ENCODE measurements at regions not wholly inside any gene's neighbourhood (a gene's known extent, or its start where the extent isn't known, plus 50 kb on each side); places are given as distances from the start of the nearest gene placed in this dataset.
"Not testable (repeated sequence)": the region's sequence is repeated elsewhere in the genome, so short reads cannot be mapped to it uniquely, and the experiment has no call there.

- no peaks in the 10 kb centered on the region for H3K36me3 ChIP-seq
- peaks cover 5% of the 10 kb centered on the region for H3K4me1 ChIP-seq (ENCODE audit: insufficient read depth)
- H3K27me3 ChIP-seq, result no peaks in the 10 kb centered on the region
- no peak overlapping the region for H3K4me3 ChIP-seq
- DNase-seq, result no peak
- TF ChIP-seq CTCF (IDR thresholded peaks at IDR 0.05) (no peak), POLR2A (IDR thresholded peaks at IDR 0.05) (no peak), EP300 (IDR thresholded peaks at IDR 0.05) (no peak)
- no peak overlapping the region for H3K27ac ChIP-seq
- intact Hi-C loops (cut with DNase I), result no loop called here
- 78 to 84% (median 82%) methylated on average over 3 of the region's 3 CpGs for WGBS, 3 donors
- H3K9me3 ChIP-seq, result no peaks in the 10 kb centered on the region
These were observed 156.3 kb upstream of the FNDC3A start for GRCh38 chr13:48819376-48819775.

- WGBS, 3 donors, result 76 to 84% (median 82%) methylated on average over 4 of the region's 4 CpGs
- peaks cover 5% of the 10 kb centered on the region for H3K4me1 ChIP-seq (ENCODE audit: insufficient read depth)
- H3K36me3 ChIP-seq, result no peaks in the 10 kb centered on the region
- H3K9me3 ChIP-seq, result no peaks in the 10 kb centered on the region
- intact Hi-C loops (cut with DNase I), result no loop called here
- H3K27ac ChIP-seq, result no peak overlapping the region
- no peaks in the 10 kb centered on the region for H3K27me3 ChIP-seq
- TF ChIP-seq POLR2A (IDR thresholded peaks at IDR 0.05), result no peak
- no peak for TF ChIP-seq EP300 (IDR thresholded peaks at IDR 0.05)
- no peak for TF ChIP-seq CTCF (IDR thresholded peaks at IDR 0.05)
- no peak for DNase-seq
- no peak overlapping the region for H3K4me3 ChIP-seq
These were observed 155.8 kb upstream of the FNDC3A start for GRCh38 chr13:48819899-48820298.

- DNase-seq; H3K4me3 ChIP-seq; H3K27me3 ChIP-seq; H3K27ac ChIP-seq; intact Hi-C loops (cut with DNase I); H3K9me3 ChIP-seq; H3K36me3 ChIP-seq; H3K4me1 ChIP-seq (ENCODE audit: insufficient read depth): not testable (repeated sequence)
- 88 to 94% (median 92%) methylated on average over 9 of the region's 9 CpGs for WGBS, 3 donors
These were observed 152.2 kb upstream of the FNDC3A start for GRCh38 chr13:48823526-48823925.

DNA sequence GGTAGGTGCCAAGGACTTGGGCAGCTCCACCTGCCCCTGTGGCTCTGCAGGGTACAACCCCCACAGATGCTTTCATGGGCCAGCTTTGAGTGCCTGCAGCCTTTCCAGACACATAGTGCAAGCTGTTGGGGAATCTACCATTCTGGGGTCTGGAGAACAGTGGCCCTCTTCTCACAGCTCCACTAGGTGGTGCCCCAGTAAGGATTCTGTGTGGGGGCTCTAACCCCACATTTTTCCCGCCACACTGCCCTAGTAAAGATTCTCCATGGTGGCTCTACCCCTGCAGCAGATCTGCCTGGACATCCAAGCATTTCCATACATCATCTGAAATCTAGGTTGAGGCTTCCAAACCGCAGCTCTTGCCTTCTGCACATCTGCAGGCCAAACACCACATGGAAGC lies 149.7 kb upstream of the FNDC3A start:
- TF ChIP-seq CTCF (IDR thresholded peaks at IDR 0.05) (no peak), EP300 (IDR thresholded peaks at IDR 0.05) (no peak), POLR2A (IDR thresholded peaks at IDR 0.05) (no peak)
- WGBS, 3 donors, result 92 to 100% (median 95%) methylated on average over 2 of the region's 2 CpGs
- no peaks in the 10 kb centered on the region for H3K27me3 ChIP-seq

GRCh38 chr13:48826922-48827454 lies 148.7 kb upstream of the FNDC3A start:
- H3K9me3 ChIP-seq; DNase-seq; H3K4me3 ChIP-seq; intact Hi-C loops (cut with DNase I); H3K4me1 ChIP-seq (ENCODE audit: insufficient read depth); H3K36me3 ChIP-seq; H3K27me3 ChIP-seq; H3K27ac ChIP-seq: not testable (repeated sequence)
- WGBS, 3 donors, result 37 to 62% (median 44%) methylated on average over 2 of the region's 2 CpGs

More for the DNA sequence above, 149.7 kb upstream of the FNDC3A start:
- H3K36me3 ChIP-seq, result no peaks in the 10 kb centered on the region
- H3K4me3 ChIP-seq, result no peak overlapping the region
- no peak for DNase-seq
- intact Hi-C loops (cut with DNase I), result no loop called here
- H3K9me3 ChIP-seq, result no peaks in the 10 kb centered on the region
- no peak overlapping the region for H3K27ac ChIP-seq
- H3K4me1 ChIP-seq (ENCODE audit: insufficient read depth), result no peaks in the 10 kb centered on the region

Data from ovary (tissue), 7 donors.